ENCODE measurements at regions not wholly inside any gene's neighbourhood (a gene's known extent, or its start where the extent isn't known, plus 50 kb on each side); places are given as distances from the start of the nearest gene placed in this dataset.

GRCh38 chr17:52759864-52760263, 601.4 kb upstream of the CA10 start:
- Histone ChIP-seq H3K27ac (ENCODE audit: low read depth, low read length) (no peak overlapping the region), H2AFZ (ENCODE audit: low read depth, low read length) (no peak overlapping the region), H3K4me3 (ENCODE audit: insufficient read depth, low read depth, low read length) (no peak overlapping the region), H4K20me1 (ENCODE audit: insufficient read depth, low read length) (no peaks in the 10 kb centered on the region), H3K9me3 (ENCODE audit: insufficient read depth, low read depth, low read length) (peaks cover 3% of the 10 kb centered on the region), H3K9ac (ENCODE audit: low read length) (no peak overlapping the region), H3K79me2 (ENCODE audit: insufficient read depth, low read length) (no peaks in the 10 kb centered on the region), H3K27me3 (ENCODE audit: insufficient read depth, low read length) (no peaks in the 10 kb centered on the region), H3K4me2 (ENCODE audit: low read length) (no peak overlapping the region), H3K36me3 (ENCODE audit: insufficient read depth, low read length) (no peaks in the 10 kb centered on the region), H3K4me1 (ENCODE audit: insufficient read depth, low read length) (no peaks in the 10 kb centered on the region)
- no peak for TF ChIP-seq CTCF (IDR thresholded peaks at IDR 0.05; ENCODE audit: insufficient read depth, low read depth, low read length)
- no peak for TF ChIP-seq EZH2 (IDR thresholded peaks at IDR 0.05; ENCODE audit: insufficient read depth, low read length)
- Mint-ChIP-seq H3K27me3 (ENCODE audit: low read depth, unreplicated experiment) (peaks cover 4% of the 10 kb centered on the region), H3K4me1 (ENCODE audit: low read depth, unreplicated experiment) (no peaks in the 10 kb centered on the region), H3K4me3 (ENCODE audit: unreplicated experiment) (no peak overlapping the region), H3K27ac (ENCODE audit: unreplicated experiment) (no peak overlapping the region), H3K36me3 (ENCODE audit: low read depth, unreplicated experiment) (no peaks in the 10 kb centered on the region), H3K9me3 (ENCODE audit: unreplicated experiment) (no peaks in the 10 kb centered on the region)
- FAIRE-seq, result no peak
- DNase-seq (ENCODE audit: low read depth), result no peak

DNA sequence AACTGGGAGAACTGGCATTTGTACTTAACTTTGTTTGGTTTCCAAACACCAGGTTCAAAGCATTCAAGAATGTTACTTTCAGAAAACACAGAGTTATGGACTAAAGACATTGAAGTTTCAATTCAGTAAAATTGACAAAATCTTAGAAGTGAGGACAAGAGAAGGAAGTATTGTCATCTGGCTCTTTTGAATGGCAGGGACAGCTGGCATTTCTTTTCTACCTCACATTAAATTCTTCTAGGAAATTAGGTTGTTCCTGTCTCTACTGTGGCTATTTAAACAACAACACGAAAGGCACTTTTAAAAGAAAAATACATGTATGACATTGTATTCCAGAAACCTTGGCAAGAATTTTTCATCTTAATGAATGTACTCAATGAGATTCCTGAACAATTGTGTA, 600.0 kb upstream of the CA10 start:
- Histone ChIP-seq H2AFZ (ENCODE audit: low read depth, low read length) (no peak overlapping the region), H4K20me1 (ENCODE audit: insufficient read depth, low read length) (no peaks in the 10 kb centered on the region), H3K36me3 (ENCODE audit: insufficient read depth, low read length) (no peaks in the 10 kb centered on the region), H3K4me3 (ENCODE audit: insufficient read depth, low read depth, low read length) (no peak overlapping the region), H3K4me2 (ENCODE audit: low read length) (no peak overlapping the region), H3K27ac (ENCODE audit: low read depth, low read length) (no peak overlapping the region), H3K4me1 (ENCODE audit: insufficient read depth, low read length) (no peaks in the 10 kb centered on the region), H3K79me2 (ENCODE audit: insufficient read depth, low read length) (no peaks in the 10 kb centered on the region), H3K9me3 (ENCODE audit: insufficient read depth, low read depth, low read length) (peaks cover 3% of the 10 kb centered on the region), H3K27me3 (ENCODE audit: insufficient read depth, low read length) (no peaks in the 10 kb centered on the region), H3K9ac (ENCODE audit: low read length) (no peak overlapping the region)
- Mint-ChIP-seq H3K27ac (ENCODE audit: unreplicated experiment) (no peak overlapping the region), H3K4me3 (ENCODE audit: unreplicated experiment) (no peak overlapping the region), H3K27me3 (ENCODE audit: low read depth, unreplicated experiment) (peaks cover 4% of the 10 kb centered on the region), H3K36me3 (ENCODE audit: low read depth, unreplicated experiment) (no peaks in the 10 kb centered on the region), H3K9me3 (ENCODE audit: unreplicated experiment) (no peaks in the 10 kb centered on the region), H3K4me1 (ENCODE audit: low read depth, unreplicated experiment) (no peaks in the 10 kb centered on the region)
- TF ChIP-seq CTCF (IDR thresholded peaks at IDR 0.05; ENCODE audit: insufficient read depth, low read depth, low read length), result no peak
- TF ChIP-seq EZH2 (IDR thresholded peaks at IDR 0.05; ENCODE audit: insufficient read depth, low read length), result no peak
- FAIRE-seq (no peak), DNase-seq (ENCODE audit: low read depth) (no peak)

- Histone ChIP-seq H3K27me3 (ENCODE audit: insufficient read depth, low read length) (no peaks in the 10 kb centered on the region), H3K9ac (ENCODE audit: low read length) (no peak overlapping the region), H4K20me1 (ENCODE audit: insufficient read depth, low read length) (no peaks in the 10 kb centered on the region), H2AFZ (ENCODE audit: low read depth, low read length) (no peak overlapping the region), H3K4me3 (ENCODE audit: insufficient read depth, low read depth, low read length) (no peak overlapping the region), H3K9me3 (ENCODE audit: insufficient read depth, low read depth, low read length) (no peaks in the 10 kb centered on the region), H3K4me1 (ENCODE audit: insufficient read depth, low read length) (no peaks in the 10 kb centered on the region), H3K27ac (ENCODE audit: low read depth, low read length) (no peak overlapping the region), H3K79me2 (ENCODE audit: insufficient read depth, low read length) (no peaks in the 10 kb centered on the region), H3K4me2 (ENCODE audit: low read length) (no peak overlapping the region), H3K36me3 (ENCODE audit: insufficient read depth, low read length) (no peaks in the 10 kb centered on the region)
- Mint-ChIP-seq H3K36me3 (ENCODE audit: low read depth, unreplicated experiment) (no peaks in the 10 kb centered on the region), H3K4me3 (ENCODE audit: unreplicated experiment) (no peak overlapping the region), H3K27me3 (ENCODE audit: low read depth, unreplicated experiment) (no peaks in the 10 kb centered on the region), H3K27ac (ENCODE audit: unreplicated experiment) (no peak overlapping the region), H3K9me3 (ENCODE audit: unreplicated experiment) (no peaks in the 10 kb centered on the region), H3K4me1 (ENCODE audit: low read depth, unreplicated experiment) (no peaks in the 10 kb centered on the region)
- FAIRE-seq (no peak), DNase-seq (ENCODE audit: low read depth) (no peak)
- TF ChIP-seq EZH2 (IDR thresholded peaks at IDR 0.05; ENCODE audit: insufficient read depth, low read length) (no peak), CTCF (IDR thresholded peaks at IDR 0.05; ENCODE audit: insufficient read depth, low read depth, low read length) (no peak)
These were observed 598.2 kb upstream of the CA10 start for GRCh38 chr17:52756746-52757145.

All from astrocyte (in vitro differentiated cells and primary cell).